ENCODE measurements at regions not wholly inside any gene's neighbourhood (a gene's known extent, or its start where the extent isn't known, plus 50 kb on each side); places are given as distances from the start of the nearest gene placed in this dataset.

DNA sequence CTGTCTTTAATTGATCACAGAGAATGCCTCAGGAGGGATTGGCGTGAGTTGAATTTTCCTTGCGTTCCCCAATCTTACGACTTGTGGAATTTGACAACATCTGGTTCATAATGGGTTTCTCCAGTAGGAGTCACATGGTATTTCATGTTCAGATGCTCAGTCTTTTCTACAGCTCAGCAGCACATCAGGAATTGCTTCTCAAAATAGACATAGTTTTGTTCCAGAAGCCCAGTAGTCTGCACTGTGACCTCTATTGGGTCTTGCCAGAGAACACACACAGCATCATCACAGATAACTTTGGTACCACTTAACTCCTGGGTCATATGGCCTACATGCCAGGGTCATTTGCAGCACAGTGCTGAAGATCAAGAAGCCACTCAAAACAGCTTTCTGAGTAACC lies 282.5 kb upstream of the HTR2A start:
- H3K36me3 ChIP-seq (ENCODE audit: control insufficient read depth in 1 of 2, insufficient read depth in 2 of 2, low read length in 1 of 2): no peaks in the 10 kb centered on the region
- no peak for ATAC-seq (ENCODE audit: low FRiP score)

DNA sequence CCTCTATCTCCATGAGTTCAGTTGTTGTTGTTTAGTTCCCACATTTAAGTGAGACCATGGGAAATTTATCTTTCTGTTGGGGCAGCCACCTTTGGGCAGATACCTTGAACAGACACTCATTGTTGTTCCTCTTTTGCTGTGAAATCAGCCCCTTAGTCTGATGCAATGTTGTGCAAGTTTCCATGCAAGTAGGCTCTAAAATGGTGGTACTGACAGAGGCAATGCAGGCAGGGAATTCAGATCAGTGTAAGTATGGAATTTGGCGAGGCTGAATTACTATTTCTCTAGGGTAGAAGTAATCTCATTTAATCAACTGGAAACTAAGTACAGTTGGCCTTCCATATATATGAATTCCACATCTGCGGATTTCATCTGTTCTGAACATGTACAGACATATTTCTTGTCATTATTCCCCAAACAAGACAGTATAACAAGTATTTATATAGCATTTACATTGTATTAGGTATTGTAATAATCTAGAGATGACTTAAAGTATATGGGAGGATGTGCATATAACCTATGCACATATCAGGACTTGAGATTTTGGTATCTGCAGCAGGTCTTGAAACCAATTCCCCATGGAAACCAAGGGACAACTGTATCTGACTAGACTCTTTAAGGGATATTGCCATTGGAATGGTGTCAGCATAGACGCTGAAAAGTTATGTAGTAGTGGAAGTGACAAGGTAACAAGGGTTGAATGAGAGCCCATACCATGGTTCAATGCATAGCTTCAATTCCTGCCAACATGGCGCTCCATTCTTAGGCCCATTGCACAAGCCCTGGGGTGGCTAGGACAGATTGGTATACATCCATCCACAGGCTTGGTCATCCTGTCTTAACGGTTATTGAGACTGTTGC lies 281.5 kb upstream of the HTR2A start:
- peaks cover 2% of the 10 kb centered on the region for H3K9me3 ChIP-seq (ENCODE audit: control insufficient read depth, low read length)
- WGBS, 2 donors: 70 to 82% methylated on average over 5 of the region's 5 CpGs
- no peaks in the 10 kb centered on the region for H3K27me3 ChIP-seq (ENCODE audit: control insufficient read depth in 1 of 2, insufficient read depth in 2 of 2, low read length in 1 of 2)
- H3K27ac ChIP-seq (ENCODE audit: low read depth in 1 of 2, low read length in 2 of 2): no peak overlapping the region
- H3K4me1 ChIP-seq (ENCODE audit: control insufficient read depth in 1 of 2, insufficient read depth in 2 of 2, low read length in 2 of 2): no peaks in the 10 kb centered on the region
- H3K36me3 ChIP-seq (ENCODE audit: control insufficient read depth in 1 of 2, insufficient read depth in 2 of 2, low read length in 1 of 2): no peaks in the 10 kb centered on the region
- H3K4me3 ChIP-seq (ENCODE audit: low read length in 2 of 2): no peak overlapping the region
- DNase-seq (no peak), ATAC-seq (ENCODE audit: low FRiP score) (no peak)
- intact Hi-C loops (cut with DNase I): no loop called here

More for the DNA sequence above, 282.5 kb upstream of the HTR2A start:
- no peak for DNase-seq
- Histone ChIP-seq H3K27ac (ENCODE audit: low read depth in 1 of 2, low read length in 2 of 2) (no peak overlapping the region), H3K27me3 (ENCODE audit: control insufficient read depth in 1 of 2, insufficient read depth in 2 of 2, low read length in 1 of 2) (no peaks in the 10 kb centered on the region), H3K4me1 (ENCODE audit: control insufficient read depth in 1 of 2, insufficient read depth in 2 of 2, low read length in 2 of 2) (no peaks in the 10 kb centered on the region), H3K9me3 (ENCODE audit: control insufficient read depth, low read length) (peaks cover 2% of the 10 kb centered on the region), H3K4me3 (ENCODE audit: low read length in 2 of 2) (no peak overlapping the region)
- intact Hi-C loops (cut with DNase I): no loop called here
- whole genome bisulfite sequencing, 2 donors: 79 to 92% methylated on average over 3 of the region's 3 CpGs

DNA sequence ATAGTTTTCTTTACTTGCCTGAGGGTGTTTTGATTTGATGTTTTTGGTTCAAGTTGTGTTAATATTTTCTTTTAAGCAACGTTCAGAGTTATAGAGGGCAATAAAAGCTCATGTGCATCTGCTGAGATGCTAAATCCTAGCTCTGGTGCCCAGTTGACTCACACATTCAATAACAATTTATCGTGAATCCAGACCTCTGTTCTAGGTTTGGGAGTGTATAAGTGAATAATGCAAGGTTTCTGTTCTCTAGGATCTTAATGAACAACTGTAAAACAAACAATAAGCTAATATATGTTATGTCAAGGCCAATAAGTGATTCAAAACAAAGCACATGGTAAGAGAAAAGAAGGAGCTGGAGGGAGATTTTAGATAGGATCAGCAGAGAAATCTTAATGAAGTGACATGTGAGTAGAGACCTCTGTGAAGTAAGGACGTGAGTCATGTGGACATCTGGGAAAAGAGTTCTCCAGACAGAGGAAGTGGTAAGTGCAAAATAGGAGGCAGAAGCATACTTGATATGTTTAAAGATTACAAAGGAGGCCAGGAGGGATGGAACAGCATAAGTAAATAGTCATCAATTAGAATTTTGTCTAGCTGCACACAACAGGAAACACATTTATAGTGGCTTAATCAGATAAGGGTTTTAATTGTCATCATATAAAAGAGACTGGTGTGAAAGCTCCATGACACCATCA lies 278.5 kb upstream of the HTR2A start:
- intact Hi-C loops (cut with DNase I): no loop called here
- WGBS, 2 donors: 35 to 38% methylated on average over 3 of the region's 3 CpGs
- Histone ChIP-seq H3K27me3 (ENCODE audit: control insufficient read depth in 1 of 2, insufficient read depth in 2 of 2, low read length in 1 of 2) (no peaks in the 10 kb centered on the region), H3K9me3 (ENCODE audit: control insufficient read depth, low read length) (peaks cover 2% of the 10 kb centered on the region), H3K36me3 (ENCODE audit: control insufficient read depth in 1 of 2, insufficient read depth in 2 of 2, low read length in 1 of 2) (no peaks in the 10 kb centered on the region), H3K27ac (ENCODE audit: low read depth in 1 of 2, low read length in 2 of 2) (no peak overlapping the region), H3K4me3 (ENCODE audit: low read length in 2 of 2) (no peak overlapping the region), H3K4me1 (ENCODE audit: control insufficient read depth in 1 of 2, insufficient read depth in 2 of 2, low read length in 2 of 2) (no peaks in the 10 kb centered on the region)
- no peak for DNase-seq
- ATAC-seq (ENCODE audit: low FRiP score): no peak

DNA sequence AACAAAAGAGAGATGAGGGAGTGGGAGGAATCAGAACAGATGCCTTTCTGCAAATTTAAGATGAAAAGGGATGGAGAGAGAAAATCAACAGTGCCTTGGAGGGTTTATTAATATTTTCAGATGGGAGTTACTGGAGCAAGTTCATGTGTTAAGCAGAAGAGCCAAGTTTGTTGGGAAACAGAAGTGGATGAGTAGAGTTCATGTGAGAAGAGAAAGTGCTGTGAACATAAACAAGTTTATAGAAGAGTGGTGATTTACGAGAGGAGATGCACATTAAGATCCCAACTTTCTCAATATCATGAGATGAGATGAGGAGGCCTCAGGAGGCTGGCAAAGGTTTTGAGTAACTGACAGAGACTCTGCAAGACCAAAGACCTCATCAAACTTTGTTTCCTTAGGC lies 274.1 kb upstream of the HTR2A start:
- ATAC-seq (ENCODE audit: low FRiP score): no peak
- Histone ChIP-seq H3K27ac (ENCODE audit: low read depth in 1 of 2, low read length in 2 of 2) (no peak overlapping the region), H3K4me3 (ENCODE audit: low read length in 2 of 2) (no peak overlapping the region), H3K36me3 (ENCODE audit: control insufficient read depth in 1 of 2, insufficient read depth in 2 of 2, low read length in 1 of 2) (no peaks in the 10 kb centered on the region), H3K4me1 (ENCODE audit: control insufficient read depth in 1 of 2, insufficient read depth in 2 of 2, low read length in 2 of 2) (no peaks in the 10 kb centered on the region), H3K27me3 (ENCODE audit: control insufficient read depth in 1 of 2, insufficient read depth in 2 of 2, low read length in 1 of 2) (no peaks in the 10 kb centered on the region), H3K9me3 (ENCODE audit: control insufficient read depth, low read length) (no peaks in the 10 kb centered on the region)
- 92 to 97% methylated on average over 1 of the region's 1 CpG for WGBS, 2 donors
- intact Hi-C loops (cut with DNase I): no loop called here
- DNase-seq: no peak

DNA sequence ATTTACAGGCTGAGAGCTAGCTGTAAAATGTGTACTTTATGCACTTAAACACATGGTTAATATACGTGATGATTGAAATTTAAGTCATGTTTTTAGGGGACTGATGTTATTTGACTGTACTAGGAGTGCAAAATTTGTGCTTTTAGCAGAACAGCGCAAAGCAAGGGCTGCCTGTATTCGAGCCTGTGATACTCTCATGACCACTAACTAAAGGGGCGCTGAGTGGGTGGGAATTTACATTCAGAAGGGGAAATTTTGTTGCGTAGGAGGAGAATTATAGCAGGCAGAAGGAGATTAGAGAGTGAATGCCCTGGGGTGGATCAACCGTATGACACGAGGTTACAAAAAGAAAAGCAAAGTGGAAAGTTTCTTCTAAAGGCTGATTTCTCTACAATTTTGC lies 271.8 kb upstream of the HTR2A start:
- H3K9me3 ChIP-seq (ENCODE audit: control insufficient read depth, low read length): no peaks in the 10 kb centered on the region
- H3K27me3 ChIP-seq (ENCODE audit: control insufficient read depth in 1 of 2, insufficient read depth in 2 of 2, low read length in 1 of 2): no peaks in the 10 kb centered on the region
- ATAC-seq (ENCODE audit: low FRiP score) (no peak), DNase-seq (no peak)
- H3K4me3 ChIP-seq (ENCODE audit: low read length in 2 of 2): no peak overlapping the region
- no peak overlapping the region for H3K27ac ChIP-seq (ENCODE audit: low read depth in 1 of 2, low read length in 2 of 2)
- intact Hi-C loops (cut with DNase I): no loop called here
- H3K36me3 ChIP-seq (ENCODE audit: control insufficient read depth in 1 of 2, insufficient read depth in 2 of 2, low read length in 1 of 2): no peaks in the 10 kb centered on the region
- no peaks in the 10 kb centered on the region for H3K4me1 ChIP-seq (ENCODE audit: control insufficient read depth in 1 of 2, insufficient read depth in 2 of 2, low read length in 2 of 2)
- 28 to 34% methylated on average over 7 of the region's 7 CpGs for WGBS, 2 donors

DNA sequence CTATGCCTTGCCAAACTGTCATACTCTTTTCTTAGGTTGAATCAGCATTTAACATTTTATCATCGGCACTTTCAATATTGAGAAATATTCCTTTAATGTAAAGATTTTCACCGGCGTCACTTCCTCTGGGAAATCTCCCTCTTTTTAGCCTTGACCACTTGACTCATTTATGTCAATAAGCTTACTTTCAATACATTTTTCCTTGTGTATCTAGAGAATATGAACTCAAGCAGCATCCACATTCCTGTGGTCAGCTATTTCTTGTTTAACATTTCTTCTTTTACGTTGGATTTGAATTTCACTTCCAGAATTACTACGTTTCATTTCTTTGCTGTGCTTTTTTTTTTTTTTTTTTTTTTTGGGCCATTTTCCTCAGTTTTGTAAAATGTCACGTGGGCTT lies 271.2 kb upstream of the HTR2A start:
- 28 to 49% methylated on average over 6 of the region's 6 CpGs for WGBS, 2 donors
- no peaks in the 10 kb centered on the region for H3K4me1 ChIP-seq (ENCODE audit: control insufficient read depth in 1 of 2, insufficient read depth in 2 of 2, low read length in 2 of 2)
- no peaks in the 10 kb centered on the region for H3K9me3 ChIP-seq (ENCODE audit: control insufficient read depth, low read length)
- H3K36me3 ChIP-seq (ENCODE audit: control insufficient read depth in 1 of 2, insufficient read depth in 2 of 2, low read length in 1 of 2): no peaks in the 10 kb centered on the region
- intact Hi-C loops (cut with DNase I): no loop called here
- no peak for ATAC-seq (ENCODE audit: low FRiP score)
- no peak overlapping the region for H3K27ac ChIP-seq (ENCODE audit: low read depth in 1 of 2, low read length in 2 of 2)
- H3K27me3 ChIP-seq (ENCODE audit: control insufficient read depth in 1 of 2, insufficient read depth in 2 of 2, low read length in 1 of 2): no peaks in the 10 kb centered on the region
- H3K4me3 ChIP-seq (ENCODE audit: low read length in 2 of 2): no peak overlapping the region
- DNase-seq: no peak

DNA sequence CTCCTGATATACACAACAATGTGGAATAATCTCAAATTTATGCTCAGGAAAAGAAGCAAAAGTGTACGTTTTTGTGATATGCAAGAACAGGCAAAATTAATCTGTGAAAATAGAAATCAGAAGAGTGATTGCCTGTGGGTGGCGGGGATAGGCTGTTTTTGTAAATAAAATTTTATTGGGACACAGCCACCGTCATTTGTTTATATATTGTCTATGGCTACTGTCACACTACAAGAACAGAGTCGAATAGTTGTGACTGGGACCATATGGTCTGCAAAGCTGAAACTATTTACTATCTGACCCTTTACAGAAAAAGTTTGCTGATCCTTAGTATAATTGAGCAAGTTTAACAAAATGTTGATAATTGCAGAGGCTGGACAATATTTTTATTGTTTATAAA lies 269.5 kb upstream of the HTR2A start:
- H3K27ac ChIP-seq (ENCODE audit: low read depth in 1 of 2, low read length in 2 of 2): no peak overlapping the region
- intact Hi-C loops (cut with DNase I): no loop called here
- no peaks in the 10 kb centered on the region for H3K4me1 ChIP-seq (ENCODE audit: control insufficient read depth in 1 of 2, insufficient read depth in 2 of 2, low read length in 2 of 2)

DNA sequence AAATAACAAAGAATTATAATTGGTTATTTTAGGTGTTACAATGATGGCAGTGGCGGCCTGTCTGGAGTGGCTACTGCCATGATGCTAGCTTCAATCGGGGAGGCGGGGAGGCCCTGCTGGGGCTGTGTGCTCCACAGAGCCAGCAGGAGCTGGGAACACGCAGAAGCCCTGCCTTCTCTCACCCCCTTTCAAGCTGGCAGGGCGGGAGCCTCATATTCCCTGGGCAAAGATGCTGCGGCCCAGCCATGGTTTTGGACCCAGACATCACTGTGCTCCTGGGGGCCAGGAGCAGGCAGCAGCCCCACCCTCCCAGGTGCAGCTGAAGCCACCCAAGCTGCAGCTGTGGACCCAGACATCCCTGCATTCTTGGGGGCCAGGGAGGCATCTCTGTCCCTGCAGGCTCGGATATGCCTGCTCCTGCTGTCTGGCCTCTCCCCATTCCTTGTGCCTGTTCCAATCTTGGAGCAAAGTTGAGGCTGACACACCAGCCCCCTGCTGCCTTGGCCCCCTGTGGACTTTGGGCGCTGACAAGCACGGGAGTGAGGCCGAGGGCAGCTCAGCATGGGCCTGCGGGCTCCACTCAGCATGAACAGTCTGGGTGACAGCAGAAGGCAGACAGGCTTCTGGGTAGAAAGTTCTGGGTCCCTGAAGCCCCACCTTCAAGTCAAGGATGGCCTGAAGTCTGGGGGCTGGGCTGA lies 263.1 kb upstream of the HTR2A start:
- ATAC-seq (ENCODE audit: low FRiP score): no peak
- DNase-seq: peak in 1 of 2 donors; percentile 66
- Histone ChIP-seq H3K4me1 (ENCODE audit: control insufficient read depth in 1 of 2, insufficient read depth in 2 of 2, low read length in 2 of 2) (no peaks in the 10 kb centered on the region), H3K36me3 (ENCODE audit: control insufficient read depth in 1 of 2, insufficient read depth in 2 of 2, low read length in 1 of 2) (no peaks in the 10 kb centered on the region), H3K27me3 (ENCODE audit: control insufficient read depth in 1 of 2, insufficient read depth in 2 of 2, low read length in 1 of 2) (no peaks in the 10 kb centered on the region), H3K9me3 (ENCODE audit: control insufficient read depth, low read length) (no peaks in the 10 kb centered on the region), H3K27ac (ENCODE audit: low read depth in 1 of 2, low read length in 2 of 2) (no peak overlapping the region), H3K4me3 (ENCODE audit: low read length in 2 of 2) (no peak overlapping the region)
- intact Hi-C loops (cut with DNase I): no loop called here
- WGBS, 2 donors: 87 to 89% methylated on average over 11 of the region's 11 CpGs

More for the DNA sequence above, 269.5 kb upstream of the HTR2A start:
- Histone ChIP-seq H3K9me3 (ENCODE audit: control insufficient read depth, low read length) (no peaks in the 10 kb centered on the region), H3K27me3 (ENCODE audit: control insufficient read depth in 1 of 2, insufficient read depth in 2 of 2, low read length in 1 of 2) (no peaks in the 10 kb centered on the region), H3K36me3 (ENCODE audit: control insufficient read depth in 1 of 2, insufficient read depth in 2 of 2, low read length in 1 of 2) (no peaks in the 10 kb centered on the region), H3K4me3 (ENCODE audit: low read length in 2 of 2) (no peak overlapping the region)
- no peak for ATAC-seq (ENCODE audit: low FRiP score)
- 31 to 36% methylated on average over 4 of the region's 4 CpGs for WGBS, 2 donors
- DNase-seq: no peak

Data from aorta (tissue), 5 donors.